ENCODE measurements at regions not wholly inside any gene's neighbourhood (a gene's known extent, or its start where the extent isn't known, plus 50 kb on each side); places are given as distances from the start of the nearest gene placed in this dataset.

DNA sequence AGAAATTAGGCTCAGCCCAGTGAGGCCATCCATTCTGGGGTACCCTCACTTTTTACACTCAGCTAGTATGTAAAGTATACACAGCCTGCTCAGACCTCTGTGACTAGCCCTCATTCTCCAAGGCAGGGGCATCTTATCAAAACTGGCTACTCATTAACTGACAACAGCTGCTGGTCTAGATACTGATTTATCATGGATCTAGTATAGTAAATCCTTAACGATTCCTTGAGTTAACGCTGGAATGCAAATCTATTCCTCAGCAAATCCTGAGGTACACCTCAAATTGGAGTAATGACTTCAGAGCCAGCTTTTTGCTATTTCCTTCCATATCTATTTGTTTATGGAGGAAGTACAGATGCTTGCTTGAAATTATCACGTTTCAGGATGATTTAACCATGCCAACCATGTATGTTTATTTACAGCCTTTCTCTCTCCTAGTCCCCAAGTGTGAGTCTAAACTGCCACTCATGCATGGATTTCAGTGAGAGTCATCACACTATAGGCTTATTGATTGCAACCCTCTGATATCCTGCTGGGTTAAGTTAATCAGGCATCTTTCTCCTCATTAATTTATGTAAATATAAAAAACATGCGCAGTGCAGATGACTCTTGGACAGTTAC, 70.2 kb upstream of the DOK6 start:
- WGBS, result 29% methylated on average over 4 of the region's 4 CpGs
- no peak for TF ChIP-seq NR2F2 (IDR thresholded peaks at IDR 0.05)
- no peak for TF ChIP-seq RAD21 (IDR thresholded peaks at IDR 0.05)
- no peak for TF ChIP-seq RXRA (IDR thresholded peaks at IDR 0.05)
- TF ChIP-seq YY1 (IDR thresholded peaks at IDR 0.05), result no peak
- TF ChIP-seq, protein P1, sequence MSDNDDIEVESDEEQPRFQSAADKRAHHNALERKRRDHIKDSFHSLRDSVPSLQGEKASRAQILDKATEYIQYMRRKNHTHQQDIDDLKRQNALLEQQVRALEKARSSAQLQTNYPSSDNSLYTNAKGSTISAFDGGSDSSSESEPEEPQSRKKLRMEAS (IDR thresholded peaks at IDR 0.05), result no peak
- TF ChIP-seq GABPA (IDR thresholded peaks at IDR 0.05 in 1 of 2, conservative IDR thresholded peaks at IDR 0.05 in 1 of 2), result no peak
- TF ChIP-seq HNF4A (conservative IDR thresholded peaks at IDR 0.05), result no peak
- TF ChIP-seq JUND (IDR thresholded peaks at IDR 0.05), result no peak
- no peak for TF ChIP-seq CTCF (IDR thresholded peaks at IDR 0.05; ENCODE audit: low read depth, low read length, missing input control)
- TF ChIP-seq HNF4G (IDR thresholded peaks at IDR 0.05), result no peak
- TF ChIP-seq SP1 (IDR thresholded peaks at IDR 0.05), result no peak
- TF ChIP-seq, protein P2, sequence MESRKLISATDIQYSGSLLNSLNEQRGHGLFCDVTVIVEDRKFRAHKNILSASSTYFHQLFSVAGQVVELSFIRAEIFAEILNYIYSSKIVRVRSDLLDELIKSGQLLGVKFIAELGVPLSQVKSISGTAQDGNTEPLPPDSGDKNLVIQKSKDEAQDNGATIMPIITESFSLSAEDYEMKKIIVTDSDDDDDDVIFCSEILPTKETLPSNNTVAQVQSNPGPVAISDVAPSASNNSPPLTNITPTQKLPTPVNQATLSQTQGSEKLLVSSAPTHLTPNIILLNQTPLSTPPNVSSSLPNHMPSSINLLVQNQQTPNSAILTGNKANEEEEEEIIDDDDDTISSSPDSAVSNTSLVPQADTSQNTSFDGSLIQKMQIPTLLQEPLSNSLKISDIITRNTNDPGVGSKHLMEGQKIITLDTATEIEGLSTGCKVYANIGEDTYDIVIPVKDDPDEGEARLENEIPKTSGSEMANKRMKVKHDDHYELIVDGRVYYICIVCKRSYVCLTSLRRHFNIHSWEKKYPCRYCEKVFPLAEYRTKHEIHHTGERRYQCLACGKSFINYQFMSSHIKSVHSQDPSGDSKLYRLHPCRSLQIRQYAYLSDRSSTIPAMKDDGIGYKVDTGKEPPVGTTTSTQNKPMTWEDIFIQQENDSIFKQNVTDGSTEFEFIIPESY (IDR thresholded peaks at IDR 0.05), result no peak
- H3K27me3 ChIP-seq (ENCODE audit: control insufficient read depth in 4 of 4, insufficient read depth in 4 of 4, low read length in 3 of 4), result no peaks in the 10 kb centered on the region
- H3K9ac ChIP-seq (ENCODE audit: low read depth in 1 of 2, low read length in 2 of 2), result no peak overlapping the region
- no peak overlapping the region for H3K4me3 ChIP-seq (ENCODE audit: low read depth in 1 of 3, low read length in 3 of 3)
- H3K36me3 ChIP-seq (ENCODE audit: control insufficient read depth in 4 of 4, insufficient read depth in 3 of 4, low read depth in 1 of 4, low read length in 3 of 4), result no peaks in the 10 kb centered on the region
- H3K27ac ChIP-seq (ENCODE audit: low read depth in 1 of 2, low read length in 2 of 2), result no peak overlapping the region
- peaks cover 0 to 3% (median 0%) of the 10 kb centered on the region in 4 donors for H3K9me3 ChIP-seq (ENCODE audit: control insufficient read depth in 4 of 4, low read length in 3 of 4)
- no peak for DNase-seq (ENCODE audit: low spot score)
- H3K4me1 ChIP-seq (ENCODE audit: control insufficient read depth in 4 of 4, insufficient read depth in 4 of 4, low read length in 3 of 4), result peaks cover 0 to 9% (median 2%) of the 10 kb centered on the region in 4 donors

- DNase-seq (ENCODE audit: low spot score), result no peak
- WGBS, result 54% methylated on average over 7 of the region's 7 CpGs
- no peak overlapping the region for H3K4me3 ChIP-seq (ENCODE audit: low read depth in 1 of 3, low read length in 3 of 3)
- no peak overlapping the region for H3K27ac ChIP-seq (ENCODE audit: low read depth in 1 of 2, low read length in 2 of 2)
- no peaks in the 10 kb centered on the region for H3K27me3 ChIP-seq (ENCODE audit: control insufficient read depth in 4 of 4, insufficient read depth in 4 of 4, low read length in 3 of 4)
- H3K9ac ChIP-seq (ENCODE audit: low read depth in 1 of 2, low read length in 2 of 2), result no peak overlapping the region
- H3K36me3 ChIP-seq (ENCODE audit: control insufficient read depth in 4 of 4, insufficient read depth in 3 of 4, low read depth in 1 of 4, low read length in 3 of 4), result no peaks in the 10 kb centered on the region
- no peaks in the 10 kb centered on the region for H3K9me3 ChIP-seq (ENCODE audit: control insufficient read depth in 4 of 4, low read length in 3 of 4)
- TF ChIP-seq FOXA1 (IDR thresholded peaks at IDR 0.05), result no peak
- TF ChIP-seq YY1 (IDR thresholded peaks at IDR 0.05), result no peak
- TF ChIP-seq NR2F2 (IDR thresholded peaks at IDR 0.05), result no peak
- no peak for TF ChIP-seq RXRA (IDR thresholded peaks at IDR 0.05)
- TF ChIP-seq SP1 (IDR thresholded peaks at IDR 0.05), result no peak
- TF ChIP-seq ATF3 (IDR thresholded peaks at IDR 0.05), result no peak
- TF ChIP-seq TAF1 (conservative IDR thresholded peaks at IDR 0.05), result no peak
- H3K4me1 ChIP-seq (ENCODE audit: control insufficient read depth in 4 of 4, insufficient read depth in 4 of 4, low read length in 3 of 4), result no peaks in the 10 kb centered on the region
Observed at GRCh38 chr18:69349912-69350597, 50.6 kb upstream of the DOK6 start.
